Body of pancreas (tissue), 4 donors: ENCODE measurements at regions not wholly inside any gene's neighbourhood (a gene's known extent, or its start where the extent isn't known, plus 50 kb on each side); places are given as distances from the start of the nearest gene placed in this dataset.

Experiments used
- POLR2A ChIP-seq, 3 donors: fragments of 450-650 bp; IDR thresholded peaks; one replicate each; pipeline ENCODE4 v1.6.1; 2016; ENCODE audit warnings: antibody characterized with exemption in 3 of 3, mild to moderate bottlenecking in 2 of 3
- TF ChIP-seq, protein P1 (sequence below), 7 experiments: fragments of 450-650 bp in 4 of 7; fragments of 200-600 bp in 3 of 7; sonication (generic) in 3 of 7; IDR thresholded peaks; one replicate each; pipeline ENCODE4 v1.5.1; 2016 to 2019; ENCODE audit warnings: antibody characterized with exemption in 7 of 7

DNA sequence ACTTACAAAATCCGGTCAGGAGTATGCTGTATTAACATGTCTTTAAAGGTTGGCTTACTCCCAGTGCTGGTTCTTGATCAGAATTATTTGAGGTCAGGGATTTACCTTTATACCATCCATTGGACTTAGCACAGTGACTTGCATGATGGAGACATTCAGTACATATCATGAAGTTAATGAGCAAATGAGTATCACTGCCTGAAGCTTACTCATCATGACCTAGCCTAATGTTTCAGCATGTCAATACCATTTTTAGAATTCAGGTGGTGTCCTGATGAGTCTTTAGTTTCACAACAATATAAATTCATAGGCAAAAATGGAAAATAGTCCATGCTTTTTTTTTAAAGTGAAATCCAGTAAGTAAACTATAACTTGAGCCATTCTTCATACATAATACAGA is 226.0 kb upstream of the C9orf72 start:
- TF ChIP-seq, protein P1, sequence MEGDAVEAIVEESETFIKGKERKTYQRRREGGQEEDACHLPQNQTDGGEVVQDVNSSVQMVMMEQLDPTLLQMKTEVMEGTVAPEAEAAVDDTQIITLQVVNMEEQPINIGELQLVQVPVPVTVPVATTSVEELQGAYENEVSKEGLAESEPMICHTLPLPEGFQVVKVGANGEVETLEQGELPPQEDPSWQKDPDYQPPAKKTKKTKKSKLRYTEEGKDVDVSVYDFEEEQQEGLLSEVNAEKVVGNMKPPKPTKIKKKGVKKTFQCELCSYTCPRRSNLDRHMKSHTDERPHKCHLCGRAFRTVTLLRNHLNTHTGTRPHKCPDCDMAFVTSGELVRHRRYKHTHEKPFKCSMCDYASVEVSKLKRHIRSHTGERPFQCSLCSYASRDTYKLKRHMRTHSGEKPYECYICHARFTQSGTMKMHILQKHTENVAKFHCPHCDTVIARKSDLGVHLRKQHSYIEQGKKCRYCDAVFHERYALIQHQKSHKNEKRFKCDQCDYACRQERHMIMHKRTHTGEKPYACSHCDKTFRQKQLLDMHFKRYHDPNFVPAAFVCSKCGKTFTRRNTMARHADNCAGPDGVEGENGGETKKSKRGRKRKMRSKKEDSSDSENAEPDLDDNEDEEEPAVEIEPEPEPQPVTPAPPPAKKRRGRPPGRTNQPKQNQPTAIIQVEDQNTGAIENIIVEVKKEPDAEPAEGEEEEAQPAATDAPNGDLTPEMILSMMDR (IDR thresholded peaks at IDR 0.05): no peak
- no peak for TF ChIP-seq POLR2A (IDR thresholded peaks at IDR 0.05)
